ENCODE measurements at regions not wholly inside any gene's neighbourhood (a gene's known extent, or its start where the extent isn't known, plus 50 kb on each side); places are given as distances from the start of the nearest gene placed in this dataset.

- no peak overlapping the region for H2BK5ac ChIP-seq (ENCODE audit: low read depth, low read length)
- H2BK20ac ChIP-seq (ENCODE audit: low read length): no peak overlapping the region
- no peak overlapping the region for H2BK120ac ChIP-seq (replicated peaks; ENCODE audit: low read depth, low read length)
- peaks cover 0 to 1% (median 0%) of the 10 kb centered on the region in 4 experiments; a peak in 1 of 7 replicates for H3K27me3 ChIP-seq (replicated peaks in 1 of 4; ENCODE audit: control insufficient read depth in 3 of 4, extremely low read depth in 1 of 4, insufficient read depth in 3 of 4, low read length in 3 of 4)
- H3K79me1 ChIP-seq (ENCODE audit: low read depth, low read length): no peaks in the 10 kb centered on the region
- H4K8ac ChIP-seq (ENCODE audit: extremely low read depth, insufficient read depth, low read length): no peak overlapping the region
- no peak overlapping the region for H4K5ac ChIP-seq (ENCODE audit: insufficient read length, low read depth, low read length)
- WGBS, 2 experiments (ENCODE audit: extremely low coverage in 1 of 2, insufficient coverage in 1 of 2, insufficient read length in 1 of 2, insufficient replicate concordance in 2 of 2, low coverage in 1 of 2, low lambda C conversion rate in 2 of 2, missing lambda C conversion rate in 1 of 2): 90% methylated on average over 6 of the region's 6 CpGs; no CpG with 5 or more reads in 1 of the 2 experiments
- no peak overlapping the region for H3K18ac ChIP-seq (ENCODE audit: extremely low read depth, low read length)
- H2BK12ac ChIP-seq (ENCODE audit: low read depth, low read length): no peak overlapping the region
- H3K9me3 ChIP-seq (ENCODE audit: insufficient read depth in 2 of 2, low read depth in 1 of 2, low read length in 1 of 2): no peaks in the 10 kb centered on the region
- FAIRE-seq (no peak), DNase-seq (ENCODE audit: low read depth in 1 of 2, low spot score in 2 of 2) (no peak)
- CTCF ChIA-PET (ENCODE audit: partially characterized antibody): interaction anchor here (1.0 kb wide), 1 partner anchor 447 kb away, joined by 3 read pairs; no protein-coding TSS in a partner anchor
- no peak overlapping the region for H3K14ac ChIP-seq (ENCODE audit: insufficient read length)
- H3K56ac ChIP-seq (replicated peaks; ENCODE audit: insufficient read length, low read depth, low read length): no peak overlapping the region
- H2BK15ac ChIP-seq (ENCODE audit: low read length): no peak overlapping the region
- no peak overlapping the region for H3K4me3 ChIP-seq (ENCODE audit: extremely low read depth in 1 of 4, insufficient read depth in 2 of 4, low read depth in 3 of 4, low read length in 4 of 4)
- H3K79me2 ChIP-seq (ENCODE audit: control insufficient read depth in 1 of 2, insufficient read depth in 2 of 2, low read length in 2 of 2): no peaks in the 10 kb centered on the region
- no peak overlapping the region for H3K27ac ChIP-seq (ENCODE audit: low read depth, low read length)
- no peak overlapping the region for H3K4me2 ChIP-seq (ENCODE audit: insufficient read depth in 1 of 2, low read depth in 2 of 2, low read length in 2 of 2)
- no peaks in the 10 kb centered on the region for H3K4me1 ChIP-seq (replicated peaks in 1 of 4; ENCODE audit: control insufficient read depth in 3 of 4, insufficient read depth in 4 of 4, low read length in 3 of 4)
- no peaks in the 10 kb centered on the region for H3K23me2 ChIP-seq (ENCODE audit: low read depth, low read length)
- H4K20me1 ChIP-seq (replicated peaks in 1 of 2; ENCODE audit: control insufficient read depth in 1 of 2, insufficient read depth in 2 of 2, low read length in 2 of 2): no peaks in the 10 kb centered on the region
- no peak overlapping the region for H4K91ac ChIP-seq (replicated peaks; ENCODE audit: insufficient read length, low read length)
- H3K9ac ChIP-seq (replicated peaks in 1 of 4; ENCODE audit: extremely low read depth in 1 of 4, low read depth in 3 of 4, low read length in 3 of 4): no peak overlapping the region
- H2AFZ ChIP-seq (ENCODE audit: low read length): no peak overlapping the region
- POLR2A ChIA-PET (ENCODE audit: partially characterized antibody): no interaction called here
- H3K36me3 ChIP-seq (ENCODE audit: control insufficient read depth in 2 of 4, insufficient read depth in 4 of 4, low read length in 3 of 4): no peaks in the 10 kb centered on the region
- H3K23ac ChIP-seq (ENCODE audit: insufficient read length): no peak overlapping the region
- H3K4ac ChIP-seq (replicated peaks; ENCODE audit: insufficient read length, low read depth, low read length): no peak overlapping the region
- H2AK5ac ChIP-seq (ENCODE audit: low read depth, low read length): no peak overlapping the region
- TF ChIP-seq TAF1 (IDR thresholded peaks at IDR 0.05; ENCODE audit: low read depth, low read length): no peak
- no peak for TF ChIP-seq HDAC2 (IDR thresholded peaks at IDR 0.05; ENCODE audit: borderline replicate concordance in 1 of 2, low read depth in 2 of 2, low read length in 2 of 2)
- TF ChIP-seq SP1 (IDR thresholded peaks at IDR 0.05; ENCODE audit: low read depth, low read length): no peak
- TF ChIP-seq GABPA (IDR thresholded peaks at IDR 0.05; ENCODE audit: borderline replicate concordance, insufficient read depth, low read length): no peak
- TF ChIP-seq CEBPB (IDR thresholded peaks at IDR 0.05; ENCODE audit: low read depth, low read length): no peak
- no peak for TF ChIP-seq PHF8 (conservative IDR thresholded peaks at IDR 0.05; ENCODE audit: low read depth, low read length)
- TF ChIP-seq BCL11A (IDR thresholded peaks at IDR 0.05; ENCODE audit: low read depth in 2 of 2, low read length in 2 of 2): no peak
- no peak for TF ChIP-seq CTBP2 (IDR thresholded peaks at IDR 0.05; ENCODE audit: borderline replicate concordance, insufficient read depth, insufficient read length, low read length)
- TF ChIP-seq MAX (IDR thresholded peaks at IDR 0.05): no peak
- TF ChIP-seq POLR2A (IDR thresholded peaks at IDR 0.05; ENCODE audit: control extremely low read depth in 1 of 2, low read depth in 2 of 2, low read length in 2 of 2): no peak
- no peak for TF ChIP-seq NRF1 (IDR thresholded peaks at IDR 0.05; ENCODE audit: low read depth, low read length)
Measured at GRCh38 chr20:8946036-8946940, 122.6 kb upstream of the PLCB4 start.
